ENCODE measurements at regions not wholly inside any gene's neighbourhood (a gene's known extent, or its start where the extent isn't known, plus 50 kb on each side); places are given as distances from the start of the nearest gene placed in this dataset.

GRCh38 chr4:177087060-177087459 lies 222.6 kb upstream of the NEIL3 start:
- TF ChIP-seq CTCF (conservative IDR thresholded peaks at IDR 0.05; ENCODE audit: low read length) (no peak), EZH2phosphoT487 (IDR thresholded peaks at IDR 0.05; ENCODE audit: borderline replicate concordance, low read depth, low read length) (no peak)
